Fibroblast of lung (primary cell): ENCODE measurements at regions not wholly inside any gene's neighbourhood (a gene's known extent, or its start where the extent isn't known, plus 50 kb on each side); places are given as distances from the start of the nearest gene placed in this dataset.

Experiments
- EZH2 ChIP-seq: IDR thresholded peaks from 2 replicates; pipeline ENCODE4 v1.5.1; 2012; ENCODE audit warnings: low read length, control low read depth, mild to moderate bottlenecking; ENCODE audit errors: missing control alignments
- TF ChIP-seq, protein P1 (sequence below), 2 donors: IDR thresholded peaks in 1 of 2; conservative IDR thresholded peaks in 1 of 2; 1 replicate in 1 of 2; 2 replicates in 1 of 2; pipeline ENCODE4 v1.5.1; 2011 to 2012; ENCODE audit warnings: low read length in 2 of 2, control low read depth in 1 of 2, inconsistent platforms in 1 of 2, low read depth in 1 of 2, mild to moderate bottlenecking in 1 of 2

DNA sequence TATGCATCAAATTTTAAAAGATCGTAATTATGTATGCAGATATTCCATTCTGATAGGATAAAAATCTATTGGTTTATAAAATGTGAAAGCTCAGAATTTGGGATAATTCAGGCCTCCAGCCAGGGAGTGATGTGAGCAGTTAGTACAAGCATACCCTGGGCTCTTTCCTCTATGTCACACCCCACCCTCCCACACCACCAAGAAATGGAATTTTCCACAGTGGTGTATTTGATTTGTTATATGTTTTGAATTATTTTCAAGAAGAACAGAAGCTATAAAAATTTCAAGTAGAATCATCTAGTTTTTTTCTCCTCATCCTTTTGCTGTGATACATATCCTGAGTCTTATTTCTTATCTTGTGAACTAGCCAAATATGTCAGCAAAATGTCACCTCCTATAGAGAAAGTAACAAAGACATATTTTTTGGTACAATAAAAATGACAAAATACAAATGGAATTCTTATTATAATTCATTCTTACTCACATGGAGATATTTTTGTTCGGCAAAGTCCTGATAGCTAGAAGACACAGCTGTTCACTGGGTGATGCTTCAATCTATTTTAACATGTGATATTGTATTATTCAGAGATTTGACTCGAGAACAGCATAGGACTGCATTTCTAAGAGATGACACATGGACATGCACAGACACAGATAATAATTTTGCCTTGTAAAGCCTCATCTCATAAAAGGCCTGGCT, 61.2 kb upstream of the FRY start:
- TF ChIP-seq, protein P1, sequence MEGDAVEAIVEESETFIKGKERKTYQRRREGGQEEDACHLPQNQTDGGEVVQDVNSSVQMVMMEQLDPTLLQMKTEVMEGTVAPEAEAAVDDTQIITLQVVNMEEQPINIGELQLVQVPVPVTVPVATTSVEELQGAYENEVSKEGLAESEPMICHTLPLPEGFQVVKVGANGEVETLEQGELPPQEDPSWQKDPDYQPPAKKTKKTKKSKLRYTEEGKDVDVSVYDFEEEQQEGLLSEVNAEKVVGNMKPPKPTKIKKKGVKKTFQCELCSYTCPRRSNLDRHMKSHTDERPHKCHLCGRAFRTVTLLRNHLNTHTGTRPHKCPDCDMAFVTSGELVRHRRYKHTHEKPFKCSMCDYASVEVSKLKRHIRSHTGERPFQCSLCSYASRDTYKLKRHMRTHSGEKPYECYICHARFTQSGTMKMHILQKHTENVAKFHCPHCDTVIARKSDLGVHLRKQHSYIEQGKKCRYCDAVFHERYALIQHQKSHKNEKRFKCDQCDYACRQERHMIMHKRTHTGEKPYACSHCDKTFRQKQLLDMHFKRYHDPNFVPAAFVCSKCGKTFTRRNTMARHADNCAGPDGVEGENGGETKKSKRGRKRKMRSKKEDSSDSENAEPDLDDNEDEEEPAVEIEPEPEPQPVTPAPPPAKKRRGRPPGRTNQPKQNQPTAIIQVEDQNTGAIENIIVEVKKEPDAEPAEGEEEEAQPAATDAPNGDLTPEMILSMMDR (conservative IDR thresholded peaks at IDR 0.05 in 1 of 2, IDR thresholded peaks at IDR 0.05 in 1 of 2; ENCODE audit: low read depth in 1 of 2, low read length in 2 of 2), result no peak
- TF ChIP-seq EZH2, result no peak
